Heart left ventricle (tissue), 16 donors: ENCODE measurements at regions not wholly inside any gene's neighbourhood (a gene's known extent, or its start where the extent isn't known, plus 50 kb on each side); places are given as distances from the start of the nearest gene placed in this dataset.

Experiments
- ATAC-seq, 4 donors: fragments of 200-7000 bp; cut with Tn5 transposase; one replicate each; pipeline ENCODE4 v1.9.1; 2020 to 2022; ENCODE audit warnings: moderate library complexity in 4 of 4, mild to moderate bottlenecking in 3 of 4, moderate number of reproducible peaks in 1 of 4
- DNase-seq, 5 donors: peaks; one replicate each; pipeline ENCODE4 v3.0.0-alpha.2; 2020
- H3K27ac ChIP-seq, 12 donors: fragments of 200-600 bp; sonication (generic) in 4 of 12; one replicate each; pipeline versions ENCODE4 v1.5.0 to v1.8.0; 2016 to 2022; ENCODE audit warnings: mild to moderate bottlenecking in 2 of 12
- H3K27me3 ChIP-seq, 9 donors: fragments of 200-600 bp; sonication (generic) in 2 of 9; one replicate each; pipeline versions ENCODE4 v1.5.1 to v1.8.0; 2016 to 2022; ENCODE audit warnings: mild to moderate bottlenecking in 3 of 9
- H3K36me3 ChIP-seq, 9 donors: fragments of 200-600 bp; sonication (generic) in 2 of 9; one replicate each; pipeline versions ENCODE4 v1.5.0 to v1.8.0; 2018 to 2022; ENCODE audit warnings: mild to moderate bottlenecking in 2 of 9
- H3K4me1 ChIP-seq, 12 donors: fragments of 200-600 bp; sonication (generic) in 4 of 12; one replicate each; pipeline versions ENCODE4 v1.5.0 to v1.8.0; 2016 to 2022; ENCODE audit warnings: mild to moderate bottlenecking in 3 of 12
- H3K4me3 ChIP-seq, 12 donors: fragments of 200-600 bp; sonication (generic) in 4 of 12; one replicate each; pipeline versions ENCODE4 v1.5.0 to v1.8.0; 2017 to 2022; ENCODE audit warnings: mild to moderate bottlenecking in 9 of 12, moderate library complexity in 4 of 12
- H3K9me3 ChIP-seq, 12 donors: fragments of 200-600 bp; sonication (generic) in 4 of 12; one replicate each; pipeline versions ENCODE4 v1.5.0 to v1.8.0; 2016 to 2022; ENCODE audit warnings: mild to moderate bottlenecking in 1 of 12
- CTCF ChIP-seq, 12 donors: fragments of 200-600 bp; sonication (generic) in 4 of 12; IDR thresholded peaks; one replicate each; pipeline versions ENCODE4 v1.5.0 to v1.8.0; 2018 to 2022; ENCODE audit warnings: antibody characterized with exemption in 12 of 12, mild to moderate bottlenecking in 5 of 12
- POLR2A ChIP-seq, 2 donors: fragments of 450-650 bp; IDR thresholded peaks; one replicate each; pipeline ENCODE4 v1.6.1; 2017; ENCODE audit warnings: antibody characterized with exemption in 2 of 2, mild to moderate bottlenecking in 2 of 2, moderate library complexity in 2 of 2
- WGBS, 4 donors: extraction: QIAGEN DNeasy Blood & Tissue Kit in 2 of 4; methylation state at CpG; one replicate each; pipeline versions ENCODE4 v1.1.5 to v1.1.7; 2013 to 2018; 5-methylcytosine and 5-hydroxymethylcytosine counted together
- intact Hi-C, 10 donors: fragments of 100-400 bp; cut with DNase I; formaldehyde crosslinking; loops; one replicate each; pipeline versions ENCODE4 v1.11.1 to v1.14.2; 2022
- donor health status: ischemic (EF 13 %, LVEDD 7.1; RV severe dilation, severe dysfunction).
- donor health status: healthy with polysubstance abuse.
- donor health status: DM: no; HTN: yes; CAD: no.
- donor health status: DM: no; HTN: no; CAD: no.
- donor health status: ischemic (EF 25% LVEDD 6.9; RV normal size, moderate dysfunction).
- donor health status: ischemic (EF 25% LVEDD 5.7; RV mildly dilated, moderate dysfunction).
- donor health status: healthy.
- donor health status: DM: yes; HTN: yes; CAD: no.
- donor health status: ischemic (EF 35%, LVEDD 5.7; RV mildly dilated, moderate dysfunction).
- donor health status: nonischemic (EF 11% LVEDD 7.7; RV severe dilation, severe dysfunction).
- donor health status: DM: yes; HTN: yes; CAD: no.
- donor health status: PGD.
- donor health status: ischemic (EF 29% LVEDD 5.4; RV normal size, mild dysfunction).
- donor health status: nonischemic (EF 23%, LVEDD 6.1; RV moderate dilation, normal function).

GRCh38 chr1:115466433-115466832 lies 128.4 kb upstream of the NGF start:
- H3K27me3 ChIP-seq, result no peaks in the 10 kb centered on the region
- H3K4me3 ChIP-seq, result no peak overlapping the region
- no peak overlapping the region for H3K27ac ChIP-seq
- H3K4me1 ChIP-seq, result peaks cover 0 to 11% (median 0%) of the 10 kb centered on the region in 12 donors
- H3K9me3 ChIP-seq, result no peaks in the 10 kb centered on the region
- no peaks in the 10 kb centered on the region for H3K36me3 ChIP-seq
- 95 to 97% (median 97%) methylated on average over 3 of the region's 3 CpGs for WGBS, 4 donors
- TF ChIP-seq POLR2A (IDR thresholded peaks at IDR 0.05), result no peak
- no peak for TF ChIP-seq CTCF (IDR thresholded peaks at IDR 0.05)
- ATAC-seq (peak in 1 of 4 donors; percentile 39), DNase-seq (no peak)
- intact Hi-C loops, result loop anchor here in 9 of 10 donors (5.0 to 10.0 kb wide), 7 partner anchors 122 to 329 kb away; partner anchors contain the start of gene NGF (in 1 of the 9)

- Histone ChIP-seq H3K27me3 (no peaks in the 10 kb centered on the region), H3K36me3 (no peaks in the 10 kb centered on the region)
These were observed 127.8 kb upstream of the NGF start for GRCh38 chr1:115465802-115466363.

GRCh38 chr1:115463347-115463746 lies 125.3 kb upstream of the NGF start:
- Histone ChIP-seq H3K4me1 (peaks cover 0 to 7% (median 0%) of the 10 kb centered on the region in 12 donors), H3K9me3 (no peaks in the 10 kb centered on the region), H3K36me3 (no peaks in the 10 kb centered on the region), H3K27ac (no peak overlapping the region), H3K4me3 (no peak overlapping the region), H3K27me3 (no peaks in the 10 kb centered on the region)
- DNase-seq, result peak in 1 of 5 donors; percentile 48
- peak; percentile 53 to 80 (median 72) for ATAC-seq
- intact Hi-C loops, result loop anchor here in 6 of 10 donors (1.0 to 10.0 kb wide), 6 partner anchors 119 to 325 kb away; no protein-coding TSS in a partner anchor
- TF ChIP-seq CTCF (IDR thresholded peaks at IDR 0.05), result peak in 10 of 12 donors; percentile 28 to 58 (median 49)
- no peak for TF ChIP-seq POLR2A (IDR thresholded peaks at IDR 0.05)

More at GRCh38 chr1:115465802-115466363, 127.8 kb upstream of the NGF start:
- WGBS, 4 donors, result 53 to 65% (median 62%) methylated on average over 4 of the region's 4 CpGs
- ATAC-seq (peak in 1 of 4 donors; percentile 15), DNase-seq (no peak)
- intact Hi-C loops, result loop anchor here in 9 of 10 donors (5.0 to 10.0 kb wide), 7 partner anchors 121 to 329 kb away; partner anchors contain the start of gene NGF (in 1 of the 9)
- H3K4me3 ChIP-seq, result no peak overlapping the region
- peaks cover 0 to 11% (median 0%) of the 10 kb centered on the region in 12 donors for H3K4me1 ChIP-seq
- H3K27ac ChIP-seq, result no peak overlapping the region
- no peak for TF ChIP-seq POLR2A (IDR thresholded peaks at IDR 0.05)
- no peak for TF ChIP-seq CTCF (IDR thresholded peaks at IDR 0.05)
- H3K9me3 ChIP-seq, result no peaks in the 10 kb centered on the region

GRCh38 chr1:115462566-115463076 lies 124.6 kb upstream of the NGF start:
- H3K4me3 ChIP-seq, result no peak overlapping the region

More at GRCh38 chr1:115462566-115463076, 124.6 kb upstream of the NGF start:
- H3K4me1 ChIP-seq, result peaks cover 0 to 7% (median 0%) of the 10 kb centered on the region in 12 donors
- no peaks in the 10 kb centered on the region for H3K27me3 ChIP-seq
- WGBS, 4 donors, result 59 to 68% (median 63%) methylated on average over 4 of the region's 4 CpGs
- H3K9me3 ChIP-seq, result no peaks in the 10 kb centered on the region
- H3K27ac ChIP-seq, result no peak overlapping the region
- DNase-seq, result no peak
- no peaks in the 10 kb centered on the region for H3K36me3 ChIP-seq
- intact Hi-C loops, result loop anchor here in 6 of 10 donors (1.0 to 10.0 kb wide), 6 partner anchors 118 to 324 kb away; no protein-coding TSS in a partner anchor
- ATAC-seq, result no peak
- TF ChIP-seq POLR2A (IDR thresholded peaks at IDR 0.05) (no peak), CTCF (IDR thresholded peaks at IDR 0.05) (no peak)
